ENCODE measurements at regions not wholly inside any gene's neighbourhood (a gene's known extent, or its start where the extent isn't known, plus 50 kb on each side); places are given as distances from the start of the nearest gene placed in this dataset.

- intact Hi-C loops (cut with DNase I; ENCODE audit: low total_unique reads), result no loop called here
- Histone ChIP-seq H3K4me1 (no peaks in the 10 kb centered on the region), H3K27ac (no peak overlapping the region), H3K36me3 (no peaks in the 10 kb centered on the region), H3K27me3 (no peaks in the 10 kb centered on the region), H3K4me3 (no peak overlapping the region), H3K9me3 (no peaks in the 10 kb centered on the region)
- no peak for TF ChIP-seq CTCF (IDR thresholded peaks at IDR 0.05)
- TF ChIP-seq POLR2AphosphoS5 (IDR thresholded peaks at IDR 0.05), result no peak
- TF ChIP-seq POLR2A (IDR thresholded peaks at IDR 0.05), result no peak
- no peak for DNase-seq (ENCODE audit: low spot score in 2 of 2)
Observed at GRCh38 chr13:21831654-21832324, 160.9 kb downstream of the FGF9 start.

GRCh38 chr13:21833921-21834320 is 163.0 kb downstream of the FGF9 start:
- TF ChIP-seq CTCF (IDR thresholded peaks at IDR 0.05), result no peak
- TF ChIP-seq POLR2AphosphoS5 (IDR thresholded peaks at IDR 0.05), result no peak
- TF ChIP-seq POLR2A (IDR thresholded peaks at IDR 0.05), result no peak
- intact Hi-C loops (cut with DNase I; ENCODE audit: low total_unique reads), result no loop called here
- Histone ChIP-seq H3K4me3 (no peak overlapping the region), H3K27me3 (no peaks in the 10 kb centered on the region), H3K36me3 (no peaks in the 10 kb centered on the region), H3K9me3 (no peaks in the 10 kb centered on the region), H3K4me1 (no peaks in the 10 kb centered on the region), H3K27ac (peak overlapping the region; percentile 48 to 52)
- peak in 1 of 2 donors; percentile 41 for DNase-seq (ENCODE audit: low spot score in 2 of 2)

GRCh38 chr13:21834521-21834920 is 163.6 kb downstream of the FGF9 start:
- no peak for DNase-seq (ENCODE audit: low spot score in 2 of 2)
- H3K9me3 ChIP-seq, result no peaks in the 10 kb centered on the region
- H3K4me1 ChIP-seq, result no peaks in the 10 kb centered on the region
- TF ChIP-seq CTCF (IDR thresholded peaks at IDR 0.05) (no peak), POLR2AphosphoS5 (IDR thresholded peaks at IDR 0.05) (no peak), POLR2A (IDR thresholded peaks at IDR 0.05) (no peak)
- intact Hi-C loops (cut with DNase I; ENCODE audit: low total_unique reads), result no loop called here
- H3K4me3 ChIP-seq, result no peak overlapping the region
- H3K27ac ChIP-seq, result peak overlapping the region; percentile 48 to 52
- no peaks in the 10 kb centered on the region for H3K27me3 ChIP-seq
- H3K36me3 ChIP-seq, result no peaks in the 10 kb centered on the region

- no peaks in the 10 kb centered on the region for H3K36me3 ChIP-seq
- DNase-seq (ENCODE audit: low spot score in 2 of 2), result no peak
- no peak for TF ChIP-seq POLR2A (IDR thresholded peaks at IDR 0.05)
- TF ChIP-seq CTCF (IDR thresholded peaks at IDR 0.05), result no peak
- TF ChIP-seq POLR2AphosphoS5 (IDR thresholded peaks at IDR 0.05), result no peak
- intact Hi-C loops (cut with DNase I; ENCODE audit: low total_unique reads), result no loop called here
- H3K4me3 ChIP-seq, result no peak overlapping the region
- no peaks in the 10 kb centered on the region for H3K4me1 ChIP-seq
- H3K27ac ChIP-seq, result no peak overlapping the region
- H3K9me3 ChIP-seq, result no peaks in the 10 kb centered on the region
- H3K27me3 ChIP-seq, result no peaks in the 10 kb centered on the region
Observed at GRCh38 chr13:21837288-21837687, 166.4 kb downstream of the FGF9 start.

GRCh38 chr13:21837841-21838551 is 167.1 kb downstream of the FGF9 start:
- Histone ChIP-seq H3K4me3 (no peak overlapping the region), H3K4me1 (no peaks in the 10 kb centered on the region), H3K36me3 (no peaks in the 10 kb centered on the region), H3K9me3 (no peaks in the 10 kb centered on the region), H3K27ac (no peak overlapping the region), H3K27me3 (no peaks in the 10 kb centered on the region)
- no peak for TF ChIP-seq CTCF (IDR thresholded peaks at IDR 0.05)
- no peak for TF ChIP-seq POLR2AphosphoS5 (IDR thresholded peaks at IDR 0.05)
- no peak for TF ChIP-seq POLR2A (IDR thresholded peaks at IDR 0.05)
- intact Hi-C loops (cut with DNase I; ENCODE audit: low total_unique reads), result no loop called here
- no peak for DNase-seq (ENCODE audit: low spot score in 2 of 2)
